ENCODE measurements at regions not wholly inside any gene's neighbourhood (a gene's known extent, or its start where the extent isn't known, plus 50 kb on each side); places are given as distances from the start of the nearest gene placed in this dataset.
"Not testable (repeated sequence)": the region's sequence is repeated elsewhere in the genome, so short reads cannot be mapped to it uniquely, and the experiment has no call there.

GRCh38 chr7:89826557-89826956, 327.7 kb upstream of the STEAP1 start:
- H3K36me3 ChIP-seq: no peaks in the 10 kb centered on the region
- H3K4me3 ChIP-seq (ENCODE audit: low read depth, low read length): no peak overlapping the region
- no peaks in the 10 kb centered on the region for H3K27me3 ChIP-seq (ENCODE audit: insufficient read depth, low read depth, severe bottlenecking)
- H3K9me3 ChIP-seq (ENCODE audit: severe bottlenecking): no peaks in the 10 kb centered on the region
- TF ChIP-seq CTCF (IDR thresholded peaks at IDR 0.05; ENCODE audit: low read depth, low read length): no peak
- no peak overlapping the region for H3K27ac ChIP-seq
- no peak for DNase-seq

GRCh38 chr7:89837515-89837914, 316.8 kb upstream of the STEAP1 start:
- Histone ChIP-seq H3K36me3 (no peaks in the 10 kb centered on the region), H3K27ac (peak overlapping the region; percentile 65), H3K9me3 (ENCODE audit: severe bottlenecking) (no peaks in the 10 kb centered on the region), H3K4me3 (ENCODE audit: low read depth, low read length) (no peak overlapping the region), H3K27me3 (ENCODE audit: insufficient read depth, low read depth, severe bottlenecking) (no peaks in the 10 kb centered on the region)
- no peak for TF ChIP-seq CTCF (IDR thresholded peaks at IDR 0.05; ENCODE audit: low read depth, low read length)
- peak; percentile 78 for DNase-seq

- H3K36me3 ChIP-seq: no peaks in the 10 kb centered on the region
- DNase-seq: no peak
- no peaks in the 10 kb centered on the region for H3K27me3 ChIP-seq (ENCODE audit: insufficient read depth, low read depth, severe bottlenecking)
- no peak for TF ChIP-seq CTCF (IDR thresholded peaks at IDR 0.05; ENCODE audit: low read depth, low read length)
- H3K4me3 ChIP-seq (ENCODE audit: low read depth, low read length): no peak overlapping the region
- H3K9me3 ChIP-seq (ENCODE audit: severe bottlenecking): no peaks in the 10 kb centered on the region
- H3K27ac ChIP-seq: no peak overlapping the region
Observed at GRCh38 chr7:89839329-89839728, 314.9 kb upstream of the STEAP1 start.

GRCh38 chr7:89845952-89846351, 308.3 kb upstream of the STEAP1 start:
- Histone ChIP-seq H3K27me3 (ENCODE audit: insufficient read depth, low read depth, severe bottlenecking) (no peaks in the 10 kb centered on the region), H3K27ac (no peak overlapping the region), H3K36me3 (no peaks in the 10 kb centered on the region), H3K4me3 (ENCODE audit: low read depth, low read length) (no peak overlapping the region), H3K9me3 (ENCODE audit: severe bottlenecking) (no peaks in the 10 kb centered on the region)
- TF ChIP-seq CTCF (IDR thresholded peaks at IDR 0.05; ENCODE audit: low read depth, low read length): no peak
- DNase-seq: no peak

- no peak for TF ChIP-seq CTCF (IDR thresholded peaks at IDR 0.05; ENCODE audit: low read depth, low read length)
- no peak overlapping the region for H3K4me3 ChIP-seq (ENCODE audit: low read depth, low read length)
- H3K36me3 ChIP-seq: no peaks in the 10 kb centered on the region
- DNase-seq: no peak
- no peak overlapping the region for H3K27ac ChIP-seq
- no peaks in the 10 kb centered on the region for H3K9me3 ChIP-seq (ENCODE audit: severe bottlenecking)
- no peaks in the 10 kb centered on the region for H3K27me3 ChIP-seq (ENCODE audit: insufficient read depth, low read depth, severe bottlenecking)
Observed at GRCh38 chr7:89849052-89849451, 305.2 kb upstream of the STEAP1 start.

GRCh38 chr7:89857053-89857452, 297.2 kb upstream of the STEAP1 start:
- H3K9me3 ChIP-seq (ENCODE audit: severe bottlenecking): peaks cover 19% of the 10 kb centered on the region
- H3K27me3 ChIP-seq (ENCODE audit: insufficient read depth, low read depth, severe bottlenecking); H3K36me3 ChIP-seq; H3K27ac ChIP-seq; H3K4me3 ChIP-seq (ENCODE audit: low read depth, low read length); DNase-seq: not testable (repeated sequence)

All from WERI-Rb-1 (cell line).